IPS-20b (cell line): ENCODE measurements at regions not wholly inside any gene's neighbourhood (a gene's known extent, or its start where the extent isn't known, plus 50 kb on each side); places are given as distances from the start of the nearest gene placed in this dataset.

Experiments used
- H3K27ac ChIP-seq: one replicate; pipeline ENCODE4 v1.5.1; 2013; ENCODE audit warnings: low read length
- H3K27me3 ChIP-seq: 2 replicates; pipeline ENCODE4 v1.6.1; 2013; ENCODE audit warnings: mild to moderate bottlenecking, low read length, inconsistent platforms; ENCODE audit not compliant: insufficient read depth
- H3K36me3 ChIP-seq: 2 replicates; pipeline ENCODE4 v1.6.1; 2013; ENCODE audit warnings: low read depth, mild to moderate bottlenecking, inconsistent platforms, low read length, moderate library complexity; ENCODE audit not compliant: insufficient read depth
- H3K4me1 ChIP-seq: 2 replicates; pipeline ENCODE4 v1.6.1; 2013; ENCODE audit warnings: mild to moderate bottlenecking, control low read depth, inconsistent platforms, low read length, moderate library complexity; ENCODE audit not compliant: insufficient read depth
- H3K4me3 ChIP-seq: 2 replicates; pipeline ENCODE4 v1.5.1; 2013; ENCODE audit warnings: mild to moderate bottlenecking, low read length, inconsistent platforms
- H3K9ac ChIP-seq: 2 replicates; pipeline ENCODE4 v1.6.1; 2013; ENCODE audit warnings: low read depth, mild to moderate bottlenecking, inconsistent platforms, low read length, moderate library complexity
- H3K9me3 ChIP-seq: 2 replicates; pipeline ENCODE4 v1.6.1; 2013; ENCODE audit warnings: mild to moderate bottlenecking, low read depth, low read length, inconsistent platforms; ENCODE audit not compliant: insufficient read depth

GRCh38 chr7:41855798-41856197 lies 152.9 kb upstream of the INHBA start:
- Histone ChIP-seq H3K4me1 (no peaks in the 10 kb centered on the region), H3K4me3 (no peak overlapping the region), H3K27me3 (no peaks in the 10 kb centered on the region), H3K27ac (no peak overlapping the region), H3K36me3 (no peaks in the 10 kb centered on the region), H3K9me3 (no peaks in the 10 kb centered on the region), H3K9ac (no peak overlapping the region)

GRCh38 chr7:41847606-41848005 lies 144.7 kb upstream of the INHBA start:
- no peak overlapping the region for H3K4me3 ChIP-seq
- no peak overlapping the region for H3K9ac ChIP-seq
- no peaks in the 10 kb centered on the region for H3K4me1 ChIP-seq
- H3K27me3 ChIP-seq: no peaks in the 10 kb centered on the region
- H3K9me3 ChIP-seq: no peaks in the 10 kb centered on the region
- H3K27ac ChIP-seq: no peak overlapping the region
- no peaks in the 10 kb centered on the region for H3K36me3 ChIP-seq

- Histone ChIP-seq H3K4me3 (no peak overlapping the region), H3K9me3 (no peaks in the 10 kb centered on the region), H3K9ac (no peak overlapping the region), H3K27ac (no peak overlapping the region), H3K36me3 (no peaks in the 10 kb centered on the region), H3K27me3 (no peaks in the 10 kb centered on the region), H3K4me1 (no peaks in the 10 kb centered on the region)
Measured at GRCh38 chr7:41847151-41847550, 144.3 kb upstream of the INHBA start.

- no peak overlapping the region for H3K4me3 ChIP-seq
- H3K9ac ChIP-seq: no peak overlapping the region
- no peak overlapping the region for H3K27ac ChIP-seq
- no peaks in the 10 kb centered on the region; the same call in 1 of the 2 replicates for H3K9me3 ChIP-seq
- no peaks in the 10 kb centered on the region for H3K4me1 ChIP-seq
- no peaks in the 10 kb centered on the region for H3K36me3 ChIP-seq
- no peaks in the 10 kb centered on the region for H3K27me3 ChIP-seq
Measured at GRCh38 chr7:41842956-41843355, 140.1 kb upstream of the INHBA start.

- H3K9ac ChIP-seq: no peak overlapping the region
- H3K27ac ChIP-seq: no peak overlapping the region
- no peak overlapping the region for H3K4me3 ChIP-seq
- peaks cover 3% of the 10 kb centered on the region; the same call in 1 of the 2 replicates for H3K4me1 ChIP-seq
- H3K9me3 ChIP-seq: no peaks in the 10 kb centered on the region; the same call in 1 of the 2 replicates
- H3K27me3 ChIP-seq: no peaks in the 10 kb centered on the region
- H3K36me3 ChIP-seq: no peaks in the 10 kb centered on the region
Measured at GRCh38 chr7:41837916-41838315, 135.0 kb upstream of the INHBA start.

- no peak overlapping the region for H3K9ac ChIP-seq
- H3K27ac ChIP-seq: no peak overlapping the region
- peaks cover 6% of the 10 kb centered on the region; the same call in 1 of the 2 replicates for H3K4me1 ChIP-seq
- H3K4me3 ChIP-seq: no peak overlapping the region
- H3K27me3 ChIP-seq: no peaks in the 10 kb centered on the region
- no peaks in the 10 kb centered on the region for H3K36me3 ChIP-seq
- no peaks in the 10 kb centered on the region; the same call in 1 of the 2 replicates for H3K9me3 ChIP-seq
Measured at GRCh38 chr7:41835976-41836530, 133.2 kb upstream of the INHBA start.

GRCh38 chr7:41834805-41835694 lies 132.2 kb upstream of the INHBA start:
- no peak overlapping the region for H3K9ac ChIP-seq
- no peaks in the 10 kb centered on the region for H3K27me3 ChIP-seq
- no peak overlapping the region for H3K27ac ChIP-seq
- peaks cover 6% of the 10 kb centered on the region; the same call in 1 of the 2 replicates for H3K4me1 ChIP-seq
- no peaks in the 10 kb centered on the region for H3K9me3 ChIP-seq
- H3K36me3 ChIP-seq: no peaks in the 10 kb centered on the region
- H3K4me3 ChIP-seq: no peak overlapping the region

GRCh38 chr7:41832941-41833340 lies 130.1 kb upstream of the INHBA start:
- Histone ChIP-seq H3K27ac (no peak overlapping the region), H3K9ac (no peak overlapping the region), H3K36me3 (no peaks in the 10 kb centered on the region), H3K9me3 (no peaks in the 10 kb centered on the region; the same call in 1 of the 2 replicates), H3K4me1 (peaks cover 6% of the 10 kb centered on the region; the same call in 1 of the 2 replicates), H3K27me3 (no peaks in the 10 kb centered on the region), H3K4me3 (no peak overlapping the region)

GRCh38 chr7:41830271-41830670 lies 127.4 kb upstream of the INHBA start:
- no peaks in the 10 kb centered on the region; the same call in 1 of the 2 replicates for H3K9me3 ChIP-seq
- no peaks in the 10 kb centered on the region for H3K27me3 ChIP-seq
- peaks cover 6% of the 10 kb centered on the region; the same call in 1 of the 2 replicates for H3K4me1 ChIP-seq
- no peak overlapping the region for H3K27ac ChIP-seq
- no peak overlapping the region for H3K4me3 ChIP-seq
- no peaks in the 10 kb centered on the region for H3K36me3 ChIP-seq
- no peak overlapping the region for H3K9ac ChIP-seq

GRCh38 chr7:41828911-41829310 lies 126.0 kb upstream of the INHBA start:
- H3K27me3 ChIP-seq: no peaks in the 10 kb centered on the region
- H3K9ac ChIP-seq: no peak overlapping the region
- H3K4me3 ChIP-seq: no peak overlapping the region
- H3K27ac ChIP-seq: no peak overlapping the region
- no peaks in the 10 kb centered on the region; the same call in 1 of the 2 replicates for H3K9me3 ChIP-seq
- H3K36me3 ChIP-seq: no peaks in the 10 kb centered on the region
- H3K4me1 ChIP-seq: peaks cover 6% of the 10 kb centered on the region; the same call in 1 of the 2 replicates

- no peak overlapping the region for H3K27ac ChIP-seq
- H3K9me3 ChIP-seq: no peaks in the 10 kb centered on the region; the same call in 1 of the 2 replicates
- H3K9ac ChIP-seq: no peak overlapping the region
- H3K36me3 ChIP-seq: no peaks in the 10 kb centered on the region
- no peak overlapping the region for H3K4me3 ChIP-seq
- peaks cover 4% of the 10 kb centered on the region; the same call in 1 of the 2 replicates for H3K4me1 ChIP-seq
- H3K27me3 ChIP-seq: no peaks in the 10 kb centered on the region
Measured at GRCh38 chr7:41826641-41827040, 123.8 kb upstream of the INHBA start.
